GM19438 (cell line): ENCODE measurements at regions not wholly inside any gene's neighbourhood (a gene's known extent, or its start where the extent isn't known, plus 50 kb on each side); places are given as distances from the start of the nearest gene placed in this dataset.

Experiments
- ATAC-seq: cut with Tn5 transposase; IDR thresholded peaks from one replicate; pipeline ENCODE4 v1.9.1; 2021; ENCODE audit warnings: low read depth; ENCODE audit not compliant: unreplicated experiment

- no peak for ATAC-seq
Observed at GRCh38 chr12:74415633-74416032, 122.0 kb upstream of the ATXN7L3B start.

DNA sequence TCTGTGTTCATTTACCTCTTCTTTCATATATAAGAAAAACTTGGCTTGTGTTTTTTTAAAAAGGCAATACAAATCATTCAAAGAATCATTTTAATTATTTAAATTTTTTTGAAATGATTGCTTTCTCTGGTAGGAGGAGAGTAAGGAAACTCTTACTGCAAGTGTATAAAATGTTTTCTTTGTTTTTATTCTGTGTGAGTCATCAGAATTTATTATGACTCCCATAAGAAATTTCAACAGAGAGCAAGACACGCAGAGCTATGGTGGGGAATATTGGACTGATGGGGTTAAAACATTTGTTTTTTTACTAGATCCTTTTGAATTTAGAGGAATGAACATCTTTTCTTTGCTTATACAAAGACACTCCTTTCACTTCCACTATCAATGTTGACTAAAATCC, 119.1 kb upstream of the ATXN7L3B start:
- ATAC-seq: no peak

GRCh38 chr12:74424778-74425177, 112.9 kb upstream of the ATXN7L3B start:
- no peak for ATAC-seq

DNA sequence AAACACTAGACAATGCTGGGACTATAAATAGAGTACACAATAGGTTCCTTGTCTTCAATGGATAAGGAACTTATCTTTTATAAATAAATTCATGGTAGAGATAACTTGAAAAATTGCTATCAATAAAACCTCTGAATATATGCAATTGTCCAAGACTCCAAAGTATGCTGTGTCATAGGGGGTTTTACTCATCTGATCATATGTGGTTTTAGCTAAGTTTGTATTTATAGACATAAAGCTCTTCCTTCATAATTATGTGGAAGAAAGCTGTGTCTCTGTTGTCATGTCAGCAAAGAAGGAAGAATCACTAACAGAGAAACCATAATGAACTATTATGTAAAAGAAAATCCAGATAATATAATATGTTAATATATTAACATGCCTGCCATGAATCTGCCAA, 111.5 kb upstream of the ATXN7L3B start:
- no peak for ATAC-seq

DNA sequence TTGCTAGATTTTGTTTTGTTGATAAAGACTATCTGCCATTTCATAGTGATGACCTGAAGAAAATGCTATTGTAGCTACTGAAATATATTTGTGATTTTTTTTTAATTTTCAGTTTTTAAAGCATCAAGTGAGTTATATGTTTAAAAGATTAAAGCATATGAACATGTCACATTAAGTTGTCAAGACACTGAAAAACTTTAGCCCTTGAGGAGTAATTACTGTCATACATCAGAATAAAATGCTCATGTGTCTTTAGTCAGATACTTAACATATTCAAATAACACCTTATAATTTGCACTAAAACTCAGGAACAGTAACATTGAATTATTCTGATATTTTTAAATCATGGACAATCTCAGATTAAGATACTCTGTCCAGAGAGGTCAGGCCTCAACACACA, 108.1 kb upstream of the ATXN7L3B start:
- no peak for ATAC-seq

DNA sequence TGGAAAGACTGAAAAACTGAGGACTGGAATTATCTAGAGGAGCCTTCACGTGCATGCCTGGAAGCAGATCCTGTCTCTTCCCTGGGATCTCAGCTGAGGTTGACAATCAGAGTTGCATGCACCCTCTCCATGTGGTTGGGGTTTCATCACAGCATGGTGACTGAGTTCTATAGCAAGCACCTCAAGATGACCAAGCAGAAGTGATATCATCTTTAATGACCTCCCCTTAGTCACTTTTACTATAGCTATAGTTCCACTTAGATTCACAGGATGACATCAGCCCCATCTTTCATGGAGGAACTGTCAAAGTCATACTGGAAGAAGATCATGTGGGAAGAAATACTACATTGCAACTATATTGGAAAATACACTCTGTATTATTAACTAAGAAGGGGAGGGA, 105.8 kb upstream of the ATXN7L3B start:
- ATAC-seq: no peak

DNA sequence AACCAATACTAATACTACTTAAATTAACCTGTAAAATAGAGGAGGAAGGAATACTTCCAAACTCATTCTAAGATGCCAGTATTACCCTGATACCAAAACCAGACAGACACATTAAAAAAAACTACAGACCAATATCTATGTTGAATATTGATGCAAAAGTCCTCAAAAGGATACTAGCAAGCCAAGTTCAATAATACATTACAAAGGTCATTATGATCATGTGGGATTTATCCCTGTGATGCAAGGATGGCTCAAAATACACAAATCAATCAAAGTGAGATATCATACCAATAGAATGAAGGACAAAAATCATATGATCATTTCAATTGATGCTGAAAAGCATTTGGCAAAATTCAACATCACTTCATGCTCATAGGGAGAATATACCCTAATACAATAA, 97.2 kb upstream of the ATXN7L3B start:
- no peak for ATAC-seq

GRCh38 chr12:74441872-74442271, 95.8 kb upstream of the ATXN7L3B start:
- no peak for ATAC-seq

GRCh38 chr12:74446466-74446865, 91.2 kb upstream of the ATXN7L3B start:
- ATAC-seq: no peak

DNA sequence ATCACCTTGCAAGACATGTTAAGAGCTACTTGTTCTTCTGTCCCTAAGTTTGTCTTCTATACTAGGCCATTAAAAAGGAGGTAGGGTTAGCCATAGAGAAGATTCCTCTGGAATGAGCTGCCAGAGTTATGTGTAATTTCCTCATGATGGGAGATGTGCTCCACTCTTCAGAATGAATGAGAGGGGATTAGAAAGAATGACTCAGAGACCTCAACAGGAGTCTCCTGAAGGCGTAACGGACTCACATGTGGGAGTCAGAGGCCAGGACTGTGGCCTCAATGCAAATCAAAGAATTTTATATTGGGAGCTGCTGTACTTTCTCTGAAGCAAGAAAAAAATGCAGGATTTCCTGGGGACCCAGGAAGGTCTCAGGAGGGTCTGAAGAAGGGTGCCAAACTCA, 87.8 kb upstream of the ATXN7L3B start:
- no peak for ATAC-seq

DNA sequence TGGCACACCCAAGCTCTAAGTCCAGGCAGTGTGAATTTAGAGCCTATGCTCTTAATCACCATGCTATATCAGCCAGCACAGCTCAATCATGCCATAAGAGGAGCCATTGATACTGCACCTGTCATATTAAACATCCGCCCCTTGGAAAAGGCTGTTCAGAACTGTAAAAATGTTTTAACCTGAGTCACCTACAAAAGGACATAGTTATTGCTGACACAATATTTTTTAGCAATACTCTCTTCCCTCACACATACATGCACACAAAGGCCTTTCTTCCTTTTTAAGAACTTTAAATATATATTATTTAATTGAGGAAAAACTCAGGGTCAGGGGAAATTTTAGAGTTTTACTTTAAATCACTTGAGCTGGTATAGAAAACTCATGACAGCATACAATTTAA, 83.5 kb upstream of the ATXN7L3B start:
- no peak for ATAC-seq

- ATAC-seq: no peak
Observed at GRCh38 chr12:74455429-74455828, 82.2 kb upstream of the ATXN7L3B start.

DNA sequence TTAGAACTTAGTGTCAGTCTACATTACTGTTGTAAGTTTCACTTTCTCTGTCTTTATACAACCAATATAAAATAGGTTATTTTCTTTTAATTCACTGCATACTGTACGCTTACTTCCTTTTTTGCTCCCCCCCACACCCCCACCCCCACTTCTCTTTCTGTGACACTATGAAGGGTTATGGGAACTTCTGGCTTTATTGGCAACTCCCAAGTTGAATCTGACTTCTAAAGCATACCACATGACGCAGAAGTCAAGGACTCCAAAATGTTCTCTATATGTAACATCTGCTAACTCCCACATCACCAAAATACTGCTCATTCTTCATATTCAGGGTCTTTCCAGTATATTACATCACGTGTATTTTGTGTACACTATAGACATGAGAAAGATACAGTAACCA, 81.2 kb upstream of the ATXN7L3B start:
- no peak for ATAC-seq

GRCh38 chr12:74468401-74468800, 69.2 kb upstream of the ATXN7L3B start:
- no peak for ATAC-seq

DNA sequence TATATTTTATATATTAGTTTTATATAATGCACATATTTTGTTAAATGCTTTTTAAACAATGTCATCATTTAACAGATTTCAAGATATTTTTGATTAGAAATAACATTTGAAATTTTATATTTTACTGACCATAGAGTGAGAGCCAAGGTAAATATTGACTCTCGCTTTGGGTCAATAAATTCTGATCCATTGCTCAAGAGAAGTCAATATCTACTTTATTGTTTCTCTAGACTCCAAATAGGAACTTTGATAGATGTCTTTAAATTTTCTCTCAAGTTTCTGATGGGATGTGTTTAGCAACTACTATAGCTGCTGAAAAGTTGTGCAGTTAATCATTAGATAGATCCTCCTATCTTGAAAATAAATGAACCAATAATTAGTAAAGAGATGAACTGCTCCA, 61.4 kb upstream of the ATXN7L3B start:
- ATAC-seq: no peak

DNA sequence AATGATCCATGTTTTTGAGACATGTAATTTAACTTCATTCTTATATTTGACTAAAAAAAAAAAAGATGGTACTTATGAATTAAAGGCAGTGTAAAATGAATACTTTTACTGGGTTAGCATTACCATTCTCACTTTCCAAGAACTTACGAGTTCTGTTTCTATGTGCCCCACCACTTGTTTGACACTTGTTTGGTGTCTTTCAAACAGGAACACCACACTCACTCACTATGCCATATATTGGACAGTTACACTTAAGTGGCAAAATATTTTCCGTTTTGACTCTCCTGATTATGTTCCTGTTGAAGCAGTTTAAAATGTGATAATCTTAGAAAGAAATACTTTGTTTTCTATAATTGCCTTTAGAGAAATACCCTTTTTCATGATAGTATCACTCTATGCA, 56.6 kb upstream of the ATXN7L3B start:
- ATAC-seq: no peak

GRCh38 chr12:74482115-74482514, 55.5 kb upstream of the ATXN7L3B start:
- no peak for ATAC-seq

DNA sequence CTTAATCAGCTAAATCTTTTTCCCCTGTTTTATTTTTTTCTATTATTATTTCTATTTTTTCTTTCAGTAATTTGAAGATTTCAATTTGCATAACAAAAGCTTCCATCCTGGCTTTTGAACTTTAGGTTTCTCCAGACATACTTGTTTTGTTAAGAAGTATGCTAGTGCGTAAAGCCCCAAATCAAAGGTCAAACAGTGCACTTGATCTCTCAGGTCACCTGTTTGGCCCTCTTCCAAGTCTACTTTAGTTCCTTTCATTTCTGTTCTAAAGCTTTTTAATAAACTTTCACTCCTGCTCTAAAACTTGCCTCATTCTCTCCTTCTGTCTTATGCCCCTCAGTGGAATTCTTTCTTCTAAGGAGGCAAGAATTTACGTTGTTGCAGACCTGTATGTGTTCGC, 54.6 kb upstream of the ATXN7L3B start:
- no peak for ATAC-seq
